Stimulated activated CD4-positive, alpha-beta T cell treated with anti-CD3 and anti-CD28 coated beads, Interleukin-1b, Interleukin-23, amount 100 ng/mL, for 48 hours (primary cell): ENCODE measurements at regions not wholly inside any gene's neighbourhood (a gene's known extent, or its start where the extent isn't known, plus 50 kb on each side); places are given as distances from the start of the nearest gene placed in this dataset.
"Not testable (repeated sequence)": the region's sequence is repeated elsewhere in the genome, so short reads cannot be mapped to it uniquely, and the experiment has no call there.

ENCODE experiments used
- DNase-seq: peaks from one replicate; pipeline ENCODE4 v3.0.0-alpha.2; 2020

DNA sequence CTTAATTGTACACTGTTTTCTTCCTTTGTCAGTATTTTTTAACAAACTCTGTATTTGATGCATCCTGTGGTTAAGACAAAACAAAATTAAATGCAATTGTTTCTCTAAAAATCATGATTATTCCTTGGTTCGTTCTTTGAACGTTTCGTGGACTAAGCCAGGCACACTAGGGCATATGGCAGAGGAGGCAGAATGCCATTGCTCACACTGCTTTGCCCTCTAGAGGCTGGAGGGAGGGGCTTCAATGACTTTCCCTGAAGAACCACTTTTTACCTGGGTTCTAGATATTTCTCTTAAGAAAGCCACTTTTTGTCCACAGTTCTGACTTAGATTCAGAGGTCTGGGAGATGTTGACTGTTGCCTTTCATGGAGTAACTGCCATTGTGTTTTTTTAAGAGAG is 236.2 kb upstream of the ADAMTSL1 start:
- no peak for DNase-seq

DNA sequence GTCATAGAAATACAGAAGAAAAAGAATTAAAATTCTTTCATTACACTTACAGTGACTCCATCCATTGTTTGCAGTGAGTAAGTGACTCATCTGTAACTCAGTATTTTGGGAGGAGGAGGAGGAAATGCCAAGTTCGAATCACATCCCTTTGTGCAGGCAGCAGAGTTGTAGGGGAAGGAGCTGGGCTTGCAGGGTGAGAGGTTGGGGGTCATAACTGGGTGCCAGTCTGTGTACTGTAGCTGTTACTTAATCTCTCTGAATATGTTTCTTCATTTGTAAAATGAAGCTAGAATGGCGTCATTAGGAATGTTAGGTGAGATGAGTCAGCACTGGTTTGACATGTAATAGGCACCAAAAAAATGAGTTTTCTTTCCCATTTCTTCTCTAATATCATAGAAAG is 235.7 kb upstream of the ADAMTSL1 start:
- no peak for DNase-seq

DNA sequence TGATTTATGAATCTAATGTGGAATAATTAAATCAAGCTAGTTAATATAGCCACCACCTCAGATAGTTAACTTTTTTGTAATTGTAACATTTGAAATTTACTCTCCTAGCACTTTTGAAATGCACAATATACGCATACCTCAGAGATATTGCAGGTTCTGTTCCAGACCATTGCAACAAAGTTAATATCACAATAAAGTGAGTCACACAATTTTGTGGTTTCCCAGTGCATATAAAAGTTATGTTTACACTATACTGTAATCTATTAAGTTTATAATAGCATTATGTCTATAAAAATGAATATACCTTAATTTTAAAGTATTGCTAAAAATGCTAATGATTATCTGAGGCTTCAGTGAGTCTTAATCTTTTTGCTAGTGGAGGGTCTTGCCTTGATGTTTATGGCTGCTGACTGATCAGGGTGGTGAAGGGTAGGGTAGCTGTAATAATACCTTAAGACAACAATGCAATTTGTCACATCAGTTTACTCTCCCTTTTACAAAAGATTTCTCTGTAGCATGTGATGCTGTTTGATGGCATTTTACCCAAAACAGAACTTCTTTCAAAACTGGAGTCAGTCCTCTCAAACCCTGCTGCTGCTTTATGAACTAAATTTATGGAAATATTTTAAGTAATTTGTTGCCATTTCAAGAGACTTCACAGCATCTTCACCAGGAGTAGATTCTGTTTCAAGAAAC is 235.1 kb upstream of the ADAMTSL1 start:
- DNase-seq = no peak

DNA sequence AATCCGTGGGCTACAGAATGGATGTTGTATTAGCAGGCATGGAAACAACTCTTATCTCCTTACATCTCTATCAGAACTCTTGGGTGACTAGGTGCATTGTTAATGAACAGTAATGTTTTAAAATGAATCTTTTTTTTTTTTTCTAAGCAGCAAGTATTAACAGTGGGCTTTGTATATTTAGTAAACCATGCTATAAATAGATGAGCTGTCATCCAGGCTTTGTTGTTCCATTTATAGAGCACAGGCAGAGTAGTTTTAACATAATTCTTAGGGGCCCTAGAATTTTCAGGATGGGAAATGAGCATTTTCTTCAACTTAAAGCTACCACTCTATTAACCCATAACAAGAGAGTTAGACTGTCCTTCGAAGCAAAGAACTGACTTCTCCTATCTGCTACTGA is 233.7 kb upstream of the ADAMTSL1 start:
- DNase-seq = no peak

DNA sequence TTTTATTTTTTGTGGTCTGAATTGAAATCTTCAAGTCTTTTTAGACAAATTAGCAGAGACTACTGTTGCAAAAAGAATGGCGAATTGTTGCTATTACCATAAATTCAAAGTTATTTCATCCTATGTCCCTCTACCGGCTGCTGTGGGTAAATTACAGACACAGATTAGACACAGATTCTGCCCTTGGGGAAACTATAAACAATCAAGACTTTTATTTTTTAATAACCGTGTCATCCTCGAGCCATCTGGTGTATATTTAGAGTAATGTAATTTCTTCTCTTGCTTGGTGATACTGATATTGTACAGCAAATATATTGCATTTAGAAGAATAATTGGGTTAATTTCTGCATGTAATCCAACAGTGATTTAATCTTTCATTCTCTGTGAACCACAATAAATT is 228.0 kb upstream of the ADAMTSL1 start:
- no peak for DNase-seq

DNA sequence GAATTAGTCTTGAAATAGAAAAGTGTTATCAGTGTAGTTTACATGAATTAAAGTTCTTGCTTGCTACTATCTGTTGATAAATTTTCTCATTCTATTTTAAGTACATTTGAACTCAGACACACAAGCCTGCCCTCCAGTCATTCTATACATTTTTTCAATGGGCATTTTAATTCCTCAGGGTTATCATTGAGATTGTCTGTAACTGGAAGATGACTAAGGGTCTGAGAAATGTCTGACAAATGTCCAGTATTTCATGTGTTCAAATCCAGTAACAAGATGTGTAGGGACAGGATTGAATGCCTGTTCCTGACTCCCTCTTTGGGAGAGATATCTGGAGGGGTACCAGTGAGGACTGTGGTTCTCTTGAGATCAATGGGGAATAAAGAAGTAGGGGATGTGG is 223.9 kb upstream of the ADAMTSL1 start:
- no peak for DNase-seq

DNA sequence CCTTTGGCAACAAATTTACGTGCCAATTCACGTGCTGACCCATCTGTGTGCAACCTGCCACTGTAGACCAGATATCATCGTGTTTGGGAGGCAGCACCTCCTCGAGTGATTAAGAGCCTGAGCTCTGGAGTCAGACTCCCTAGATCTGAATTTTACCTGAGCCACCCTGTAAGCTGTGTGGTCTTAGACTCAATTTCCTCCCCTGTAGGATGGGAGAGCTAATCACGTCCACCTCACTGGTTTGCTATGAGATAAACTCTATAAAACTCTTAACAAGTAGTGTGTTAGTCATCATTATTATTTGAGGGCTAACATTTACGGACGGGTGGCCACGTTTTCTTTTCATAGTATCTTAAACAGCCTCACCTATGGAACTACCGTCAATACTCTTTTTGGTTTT is 220.0 kb upstream of the ADAMTSL1 start:
- no peak for DNase-seq

DNA sequence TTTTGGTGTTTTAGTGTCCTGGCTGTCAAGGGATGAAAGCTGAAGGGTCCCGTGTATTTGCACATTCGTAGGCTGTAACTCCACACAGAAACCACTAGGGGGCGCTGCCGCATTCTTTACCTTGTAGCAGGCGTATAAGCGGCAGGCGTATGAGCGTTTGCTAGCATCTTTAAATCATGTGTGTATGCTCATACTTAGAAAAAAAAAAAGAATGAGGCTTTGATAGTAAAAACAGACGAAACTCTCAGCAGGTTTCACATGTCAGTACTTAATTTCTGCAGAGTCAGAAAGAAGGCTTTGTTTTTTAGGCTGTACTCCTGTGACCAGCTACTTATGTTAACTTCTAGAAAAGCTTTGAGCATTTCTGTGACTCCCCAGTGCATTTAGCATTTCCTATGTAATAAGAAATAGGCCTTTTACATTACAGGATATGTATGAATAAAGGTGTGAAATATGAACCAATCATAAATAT is 218.8 kb upstream of the ADAMTSL1 start:
- DNase-seq = peak; percentile 68

DNA sequence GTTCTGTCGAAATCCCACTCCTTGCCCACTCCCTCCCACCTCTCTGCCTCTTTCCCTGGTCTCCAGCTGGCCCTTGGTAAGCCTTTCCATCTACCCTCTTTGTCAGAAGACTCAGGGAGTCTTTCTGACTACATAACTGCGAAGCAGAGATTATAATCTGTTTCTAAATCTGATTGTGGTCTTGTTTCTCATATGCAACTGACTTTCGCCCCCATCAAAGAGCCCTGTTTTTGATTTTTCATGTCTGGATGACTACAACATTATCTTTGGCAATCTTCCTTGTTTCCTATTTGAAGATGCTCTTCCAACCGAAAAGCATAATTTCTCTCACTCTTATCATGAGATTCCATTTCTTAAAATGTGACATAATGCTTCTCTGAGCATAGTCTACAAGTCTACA is 218.2 kb upstream of the ADAMTSL1 start:
- no peak for DNase-seq

DNA sequence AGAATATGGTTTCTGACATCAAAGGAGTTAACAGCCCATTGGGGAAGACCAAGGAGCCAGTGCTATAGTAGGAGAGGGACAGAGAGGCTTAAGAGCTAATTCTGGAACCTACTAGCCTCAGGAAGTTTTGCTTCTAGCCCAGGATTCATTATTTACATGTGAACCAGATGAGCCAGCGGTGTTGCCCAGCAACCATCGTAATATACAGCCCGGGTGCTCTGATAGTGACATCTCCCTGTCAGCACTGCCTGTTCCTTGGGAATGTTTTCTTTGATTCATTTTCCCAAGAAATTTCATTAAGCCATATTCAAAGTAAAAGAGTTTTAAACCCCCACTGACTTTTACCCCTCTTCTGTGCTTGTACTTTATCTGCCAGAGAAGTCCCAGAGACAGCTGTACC is 217.4 kb upstream of the ADAMTSL1 start:
- DNase-seq = no peak

DNA sequence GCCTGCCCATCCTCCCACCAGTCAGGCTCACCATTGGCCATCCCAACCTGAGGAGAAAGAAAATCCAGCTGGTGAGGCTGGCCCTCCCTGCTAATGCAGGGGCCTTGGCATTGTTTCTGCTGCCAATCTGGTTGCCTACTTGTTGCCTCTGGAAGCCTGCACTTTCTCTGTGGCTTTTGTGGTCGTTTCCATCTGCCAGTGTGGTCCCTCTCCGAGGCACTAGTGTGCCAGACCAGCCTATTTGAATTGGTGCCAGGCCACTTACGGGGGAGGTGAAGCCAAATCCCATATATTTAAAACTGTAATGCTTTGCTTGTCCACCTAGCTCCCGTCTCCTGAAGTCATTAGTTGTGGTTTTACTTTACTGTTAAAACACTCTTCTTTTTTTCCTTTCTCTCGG is 213.4 kb upstream of the ADAMTSL1 start:
- DNase-seq = no peak

DNA sequence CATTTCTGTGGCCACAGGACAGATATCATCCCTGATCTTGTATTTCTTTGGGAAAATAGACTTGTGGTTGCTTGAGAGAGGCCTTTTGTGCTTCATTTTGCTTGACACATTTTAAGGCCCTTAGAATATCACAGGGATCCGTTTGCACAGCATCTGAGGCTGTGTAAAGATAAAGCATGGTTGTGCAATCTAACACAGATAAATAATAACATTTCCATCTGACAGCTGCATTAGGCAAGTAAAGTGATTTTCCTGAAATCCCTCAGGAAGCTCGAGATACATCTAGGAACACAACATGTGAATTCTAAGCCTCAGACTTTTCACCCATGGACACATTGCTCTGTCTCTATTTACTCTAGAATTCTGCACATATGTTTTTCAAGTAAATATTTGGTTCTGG is 212.8 kb upstream of the ADAMTSL1 start:
- DNase-seq = no peak

DNA sequence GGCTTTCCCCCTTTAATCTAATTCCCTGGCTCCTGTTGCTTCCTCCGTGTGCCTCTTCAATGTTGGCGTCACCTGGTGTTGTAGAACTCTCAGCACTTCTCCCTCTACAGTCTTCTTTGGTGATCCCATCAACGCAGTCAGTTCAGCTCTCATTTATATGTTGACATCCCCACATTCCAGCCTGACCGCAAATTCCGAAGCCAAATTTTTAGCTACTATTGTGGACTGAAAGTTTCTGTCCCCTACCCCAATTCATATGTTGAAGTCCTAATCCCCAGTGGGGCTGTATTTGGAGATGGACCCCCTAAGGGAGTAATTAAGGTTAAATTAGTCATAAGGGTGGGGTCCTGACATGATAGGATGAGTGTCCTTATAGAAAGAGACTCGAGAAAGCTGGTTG is 210.6 kb upstream of the ADAMTSL1 start:
- DNase-seq = no peak

DNA sequence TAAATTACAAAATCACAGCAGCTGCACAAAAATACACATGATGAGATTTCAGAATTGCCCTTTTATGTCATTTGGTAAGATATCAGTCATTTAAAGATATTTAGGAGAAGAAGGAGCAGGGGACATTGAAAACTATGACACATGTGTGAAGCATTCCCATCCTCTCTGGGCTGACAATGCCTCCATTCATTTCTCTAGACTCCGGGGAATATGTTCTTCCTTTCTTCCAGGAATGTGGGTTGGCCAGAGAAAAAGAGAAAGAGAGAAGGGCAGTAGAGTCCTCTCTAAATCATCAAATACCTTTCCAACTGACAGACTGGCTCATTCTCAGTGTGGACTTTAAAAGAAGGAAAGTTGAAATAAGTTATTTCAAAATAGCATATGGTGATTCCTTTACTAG is 205.6 kb upstream of the ADAMTSL1 start:
- no peak for DNase-seq

DNA sequence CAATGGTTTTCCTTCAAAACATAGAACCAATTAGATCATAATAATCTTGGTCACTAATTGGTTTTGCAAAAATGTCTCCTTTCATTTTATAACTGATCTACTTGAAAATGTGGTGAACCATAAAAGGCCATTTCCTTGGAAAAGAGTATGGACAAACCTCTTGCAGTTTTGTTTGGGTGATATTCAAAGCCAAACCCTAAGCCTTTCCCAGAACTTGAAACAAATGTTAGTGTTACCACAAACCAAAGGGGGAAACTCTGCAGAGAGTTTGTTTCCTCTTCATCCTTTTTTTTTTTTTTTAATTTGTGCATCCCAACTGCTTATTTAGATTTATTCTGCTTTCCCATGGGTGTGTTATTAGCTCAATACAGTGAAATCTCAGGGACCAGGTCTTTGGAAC is 204.4 kb upstream of the ADAMTSL1 start:
- no peak for DNase-seq

DNA sequence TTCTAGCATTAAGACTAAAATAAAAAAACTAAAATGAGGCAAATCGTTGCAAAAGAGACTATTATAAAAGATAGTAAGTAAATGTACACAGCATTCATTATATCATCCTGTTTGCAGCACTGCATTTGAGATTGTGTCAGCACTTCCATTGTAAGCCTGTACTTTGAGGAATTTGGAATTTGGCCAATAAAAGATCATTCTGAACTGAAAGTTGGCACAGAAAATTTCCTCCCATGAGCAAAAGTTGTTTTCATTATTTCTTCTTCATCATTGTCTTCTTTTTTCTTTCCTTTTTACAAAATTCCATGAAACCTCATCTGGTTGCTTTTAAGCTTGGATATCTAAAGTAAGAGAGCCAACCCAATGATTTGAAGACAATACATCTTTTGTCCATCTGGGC is 199.3 kb upstream of the ADAMTSL1 start:
- DNase-seq = no peak

DNA sequence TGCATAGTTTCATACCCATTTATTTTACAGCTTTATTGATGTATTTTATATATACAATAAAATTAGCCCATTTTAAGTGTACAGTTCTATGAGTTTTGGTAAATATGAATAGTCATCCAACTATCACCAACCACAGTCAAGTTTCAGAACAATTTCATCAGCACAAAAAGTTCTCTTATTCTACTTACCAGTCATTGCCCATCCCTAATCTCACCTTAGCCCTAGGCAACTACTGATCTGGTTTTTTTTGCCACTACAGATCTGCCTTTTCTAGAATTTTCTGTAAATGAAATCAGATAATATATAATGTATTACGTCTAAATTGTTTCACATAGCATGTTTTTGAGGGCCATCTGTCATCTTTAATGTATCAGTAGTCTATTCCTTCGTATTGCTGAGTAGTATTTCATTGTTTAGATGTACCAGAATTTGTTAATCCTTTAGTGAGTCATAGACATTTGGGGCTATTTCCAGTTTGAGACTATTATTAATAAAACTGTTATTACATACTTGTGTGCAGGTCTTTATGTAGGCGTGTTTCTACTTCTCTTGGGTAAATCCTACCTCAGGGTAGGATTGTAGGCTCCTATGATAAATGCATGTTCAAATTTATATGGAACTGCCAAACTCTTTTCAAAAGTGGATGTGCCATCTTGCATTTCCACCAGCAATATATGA is 198.5 kb upstream of the ADAMTSL1 start:
- DNase-seq = no peak

DNA sequence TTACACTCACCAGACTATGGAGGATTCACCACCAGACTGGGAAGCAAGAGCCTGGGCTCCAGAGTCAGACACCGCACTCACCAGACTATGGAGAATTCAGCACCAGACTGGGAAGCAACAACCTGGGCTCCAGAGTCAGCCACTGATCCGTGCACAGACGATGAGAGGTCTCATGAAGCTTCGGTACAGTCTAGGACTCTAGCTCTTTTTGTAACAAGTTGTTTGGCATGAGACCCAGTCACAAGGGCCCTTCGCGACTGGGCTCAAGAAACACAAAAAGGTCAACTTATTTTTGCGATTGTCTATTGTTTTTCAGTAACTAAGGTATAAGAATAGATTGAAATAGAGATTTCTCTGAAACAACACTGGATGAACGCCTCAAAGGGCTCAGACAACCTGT is 192.7 kb upstream of the ADAMTSL1 start:
- no peak for DNase-seq

DNA sequence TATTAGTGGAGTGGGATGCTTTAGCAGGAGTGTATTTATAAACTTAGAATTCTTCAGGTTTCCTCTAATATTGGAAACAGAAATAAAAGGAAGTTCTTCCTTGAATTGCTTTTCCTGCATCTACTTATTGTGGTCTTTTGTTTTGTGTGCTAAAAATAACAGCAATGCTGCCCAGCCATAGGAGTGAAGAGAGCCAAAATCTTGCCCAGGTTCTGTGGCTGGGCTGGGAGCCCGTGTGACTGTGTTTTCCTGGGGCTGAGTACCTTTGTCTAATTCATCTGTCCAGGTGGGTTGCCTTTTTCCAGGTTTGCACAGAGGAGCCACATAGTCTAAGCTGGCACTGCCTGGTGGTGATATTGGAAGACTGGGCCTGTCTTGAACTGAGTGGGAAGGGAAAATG is 179.7 kb upstream of the ADAMTSL1 start:
- no peak for DNase-seq

DNA sequence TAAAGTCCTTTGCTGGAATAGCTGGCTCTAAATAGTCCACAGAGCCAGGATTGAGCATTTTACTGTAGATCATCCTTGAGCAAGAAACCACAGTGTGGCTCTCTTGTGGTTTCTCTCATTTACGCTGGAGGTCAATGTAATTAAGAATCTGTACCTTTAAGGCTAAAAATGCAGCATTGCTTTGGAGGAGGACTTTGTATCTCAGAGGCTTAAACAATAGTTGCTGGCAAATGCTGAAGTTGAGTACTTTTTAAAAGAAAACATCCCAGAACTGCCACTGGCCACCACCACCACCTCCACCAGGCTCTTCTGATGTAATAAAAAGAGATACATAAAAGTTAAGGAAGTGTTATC is 177.3 kb upstream of the ADAMTSL1 start:
- DNase-seq = no peak

DNA sequence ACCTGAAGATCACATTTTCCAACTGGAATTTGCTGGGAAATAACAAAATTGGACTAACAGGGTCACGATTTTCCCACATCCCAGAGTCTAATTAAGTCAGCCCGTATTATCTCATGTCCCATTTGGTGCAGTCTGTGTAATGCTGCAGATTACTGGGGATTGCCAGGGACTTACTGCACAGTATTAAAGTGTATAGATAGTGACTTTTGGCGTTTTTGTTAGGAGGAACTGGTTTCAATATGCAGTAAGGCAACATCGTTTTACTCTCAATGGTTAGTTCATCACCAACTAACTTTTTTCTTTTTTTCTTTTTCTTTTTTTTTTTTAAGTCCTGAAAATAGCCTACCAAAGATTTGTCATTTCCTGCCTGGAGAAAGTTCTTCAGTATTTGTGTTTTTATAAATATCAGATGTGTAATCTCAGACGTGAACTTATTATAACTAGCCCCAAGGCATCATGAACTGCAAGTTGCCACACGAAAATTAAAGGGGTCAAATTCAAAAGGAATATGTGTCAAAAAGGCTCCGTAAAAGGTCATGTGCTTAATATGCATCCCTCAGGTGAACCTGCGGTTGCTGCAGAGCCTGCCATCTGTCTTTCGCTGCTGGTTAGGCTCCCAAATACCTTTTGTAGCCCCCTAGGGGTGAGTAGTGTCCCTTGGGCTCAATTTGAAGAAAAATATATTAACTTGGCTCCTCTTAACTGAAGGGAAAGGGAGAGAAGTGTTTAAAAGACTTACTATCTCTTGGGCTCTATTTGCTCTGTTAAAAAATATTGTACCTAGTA is 176.7 kb upstream of the ADAMTSL1 start:
- no peak for DNase-seq

DNA sequence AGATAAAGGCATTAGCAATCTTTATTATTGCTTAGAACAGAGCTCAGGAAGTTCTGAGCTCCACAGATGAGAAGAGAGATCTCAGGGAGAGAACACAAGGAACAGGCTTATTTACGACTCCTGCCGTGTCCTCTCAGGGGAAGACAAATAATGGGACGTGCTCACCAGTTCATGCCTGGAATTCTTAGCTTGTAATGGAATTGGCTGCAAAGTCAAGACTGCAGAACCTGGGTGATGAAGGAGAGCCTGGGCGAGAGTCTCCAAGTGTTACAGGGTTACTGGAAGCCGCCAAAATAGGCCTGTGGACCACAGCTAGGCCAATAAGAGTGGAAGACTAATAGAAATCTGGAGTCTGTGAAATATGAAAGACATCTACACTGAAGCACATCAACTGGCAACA is 174.5 kb upstream of the ADAMTSL1 start:
- no peak for DNase-seq

DNA sequence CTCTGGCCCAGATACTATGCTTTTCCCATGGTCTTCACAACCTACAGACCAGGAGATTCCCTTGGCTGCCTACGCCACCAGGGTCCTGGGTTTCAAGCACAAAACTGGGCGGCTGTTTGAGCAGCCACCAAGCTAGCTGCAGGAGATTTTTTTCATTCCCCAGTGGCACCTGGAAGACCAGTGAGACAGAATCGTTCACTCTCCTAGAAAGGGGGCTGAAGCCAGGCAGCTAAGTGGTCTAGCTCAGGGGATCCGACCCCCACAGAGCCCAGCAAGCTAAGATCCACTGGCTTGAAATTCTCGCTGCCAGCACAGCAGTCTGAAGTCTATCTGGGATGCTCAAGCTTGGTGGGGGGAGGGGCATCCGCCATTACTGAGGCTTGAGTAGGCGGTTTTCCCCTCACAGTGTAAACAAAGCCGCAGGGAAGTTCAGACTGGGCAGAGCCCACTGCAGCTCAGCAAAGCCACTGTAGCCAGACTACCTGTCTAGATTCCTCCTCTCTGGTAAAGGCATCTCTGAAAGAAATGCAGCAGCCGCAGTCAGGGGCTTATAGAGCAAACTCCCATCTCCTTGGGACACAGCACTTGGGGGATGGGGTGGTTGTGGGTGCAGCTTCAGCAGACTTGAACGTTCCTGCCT is 168.7 kb upstream of the ADAMTSL1 start:
- DNase-seq = not testable (repeated sequence)

DNA sequence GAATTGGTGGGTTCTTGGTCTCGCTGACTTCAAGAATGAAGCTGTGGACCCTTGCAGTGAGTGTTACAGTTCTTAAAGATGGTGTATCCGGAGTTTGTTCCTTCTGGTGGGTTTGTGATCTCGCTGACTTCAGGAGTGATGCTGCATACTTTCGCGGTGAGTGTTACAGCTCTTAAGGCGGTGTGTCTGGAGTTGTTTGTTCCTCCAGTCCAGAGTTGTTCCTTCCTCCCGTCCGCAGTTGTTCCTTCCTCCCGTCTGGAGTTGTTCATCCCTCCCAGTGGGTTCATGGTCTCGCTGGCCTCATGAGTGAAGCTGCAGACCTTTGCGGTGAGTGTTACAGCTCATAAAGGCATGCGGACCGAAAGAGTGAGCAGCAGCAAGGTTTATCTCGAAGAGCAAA is 159.6 kb upstream of the ADAMTSL1 start:
- DNase-seq = no peak
